Activated naive CD8-positive, alpha-beta T cell (primary cell): ENCODE measurements at regions not wholly inside any gene's neighbourhood (a gene's known extent, or its start where the extent isn't known, plus 50 kb on each side); places are given as distances from the start of the nearest gene placed in this dataset.
"Not testable (repeated sequence)": the region's sequence is repeated elsewhere in the genome, so short reads cannot be mapped to it uniquely, and the experiment has no call there.

Source experiments
- H3K27ac Mint-ChIP-seq: one replicate; pipeline ENCODE4 v1.8.0; 2021; ENCODE audit warnings: mixed read lengths
- H3K27me3 Mint-ChIP-seq: one replicate; pipeline ENCODE4 v1.8.0; 2021; ENCODE audit warnings: mixed read lengths
- H3K36me3 Mint-ChIP-seq: one replicate; pipeline ENCODE4 v1.8.0; 2021; ENCODE audit warnings: mixed read lengths
- H3K4me1 Mint-ChIP-seq: one replicate; pipeline ENCODE4 v1.8.0; 2021; ENCODE audit warnings: low read depth, mixed read lengths
- H3K4me3 Mint-ChIP-seq: one replicate; pipeline ENCODE4 v1.8.0; 2021; ENCODE audit warnings: mild to moderate bottlenecking, mixed read lengths
- H3K9me3 Mint-ChIP-seq: one replicate; pipeline ENCODE4 v1.8.0; 2021; ENCODE audit warnings: low read depth, mixed read lengths

- no peak overlapping the region for H3K4me3 Mint-ChIP-seq
- H3K4me1 Mint-ChIP-seq = no peaks in the 10 kb centered on the region
- no peak overlapping the region for H3K27ac Mint-ChIP-seq
- no peaks in the 10 kb centered on the region for H3K9me3 Mint-ChIP-seq
- no peaks in the 10 kb centered on the region for H3K36me3 Mint-ChIP-seq
- H3K27me3 Mint-ChIP-seq = peaks cover 1% of the 10 kb centered on the region
Measured at GRCh38 chr18:61637319-61637718, 255.5 kb downstream of the RNF152 start.

GRCh38 chr18:61635901-61636528, 256.8 kb downstream of the RNF152 start:
- H3K27ac Mint-ChIP-seq = no peak overlapping the region
- H3K36me3 Mint-ChIP-seq = no peaks in the 10 kb centered on the region
- H3K4me3 Mint-ChIP-seq = no peak overlapping the region
- H3K27me3 Mint-ChIP-seq = no peaks in the 10 kb centered on the region
- H3K9me3 Mint-ChIP-seq = no peaks in the 10 kb centered on the region
- H3K4me1 Mint-ChIP-seq = no peaks in the 10 kb centered on the region

GRCh38 chr18:61628085-61628484, 264.7 kb downstream of the RNF152 start:
- no peaks in the 10 kb centered on the region for H3K9me3 Mint-ChIP-seq
- H3K27me3 Mint-ChIP-seq = no peaks in the 10 kb centered on the region
- no peak overlapping the region for H3K4me3 Mint-ChIP-seq
- no peaks in the 10 kb centered on the region for H3K36me3 Mint-ChIP-seq
- no peak overlapping the region for H3K27ac Mint-ChIP-seq
- no peaks in the 10 kb centered on the region for H3K4me1 Mint-ChIP-seq

- H3K9me3 Mint-ChIP-seq, H3K36me3 Mint-ChIP-seq, H3K4me1 Mint-ChIP-seq, H3K4me3 Mint-ChIP-seq, H3K27ac Mint-ChIP-seq, H3K27me3 Mint-ChIP-seq: not testable (repeated sequence)
Measured at GRCh38 chr18:61624631-61625030, 268.2 kb downstream of the RNF152 start.

GRCh38 chr18:61619783-61620182, 273.0 kb downstream of the RNF152 start:
- Mint-ChIP-seq H3K36me3 (peaks cover 3% of the 10 kb centered on the region), H3K4me1 (no peaks in the 10 kb centered on the region), H3K4me3 (no peak overlapping the region), H3K27me3 (peaks cover 4% of the 10 kb centered on the region), H3K27ac (no peak overlapping the region), H3K9me3 (no peaks in the 10 kb centered on the region)

GRCh38 chr18:61618816-61619215, 274.0 kb downstream of the RNF152 start:
- Mint-ChIP-seq H3K4me1 (no peaks in the 10 kb centered on the region), H3K27me3 (peaks cover 4% of the 10 kb centered on the region), H3K4me3 (no peak overlapping the region), H3K36me3 (peaks cover 3% of the 10 kb centered on the region), H3K9me3 (no peaks in the 10 kb centered on the region), H3K27ac (no peak overlapping the region)

GRCh38 chr18:61616111-61616610, 276.6 kb downstream of the RNF152 start:
- peaks cover 3% of the 10 kb centered on the region for H3K36me3 Mint-ChIP-seq
- H3K27me3 Mint-ChIP-seq = peaks cover 6% of the 10 kb centered on the region
- H3K9me3 Mint-ChIP-seq = no peaks in the 10 kb centered on the region
- no peak overlapping the region for H3K4me3 Mint-ChIP-seq
- no peaks in the 10 kb centered on the region for H3K4me1 Mint-ChIP-seq
- H3K27ac Mint-ChIP-seq = no peak overlapping the region

- no peaks in the 10 kb centered on the region for H3K4me1 Mint-ChIP-seq
- no peaks in the 10 kb centered on the region for H3K9me3 Mint-ChIP-seq
- no peaks in the 10 kb centered on the region for H3K36me3 Mint-ChIP-seq
- H3K27ac Mint-ChIP-seq = no peak overlapping the region
- H3K4me3 Mint-ChIP-seq = no peak overlapping the region
- H3K27me3 Mint-ChIP-seq = peaks cover 2% of the 10 kb centered on the region
Measured at GRCh38 chr18:61612517-61612916, 279.3 kb downstream of the CDH20 start.

GRCh38 chr18:61609131-61609530, 275.9 kb downstream of the CDH20 start:
- no peak overlapping the region for H3K27ac Mint-ChIP-seq

GRCh38 chr18:61608316-61608715, 275.1 kb downstream of the CDH20 start:
- Mint-ChIP-seq H3K27ac (no peak overlapping the region), H3K36me3 (no peaks in the 10 kb centered on the region), H3K27me3 (peaks cover 16% of the 10 kb centered on the region)

More at GRCh38 chr18:61609131-61609530, 275.9 kb downstream of the CDH20 start:
- Mint-ChIP-seq H3K9me3 (no peaks in the 10 kb centered on the region), H3K27me3 (peaks cover 16% of the 10 kb centered on the region), H3K4me1 (no peaks in the 10 kb centered on the region), H3K36me3 (no peaks in the 10 kb centered on the region), H3K4me3 (no peak overlapping the region)

GRCh38 chr18:61607867-61608266, 274.6 kb downstream of the CDH20 start:
- Mint-ChIP-seq H3K36me3 (no peaks in the 10 kb centered on the region), H3K27me3 (peaks cover 16% of the 10 kb centered on the region), H3K9me3 (no peaks in the 10 kb centered on the region), H3K4me3 (no peak overlapping the region), H3K4me1 (no peaks in the 10 kb centered on the region), H3K27ac (no peak overlapping the region)

More at GRCh38 chr18:61608316-61608715, 275.1 kb downstream of the CDH20 start:
- Mint-ChIP-seq H3K9me3 (no peaks in the 10 kb centered on the region), H3K4me1 (no peaks in the 10 kb centered on the region), H3K4me3 (no peak overlapping the region)

- Mint-ChIP-seq H3K27me3 (peaks cover 16% of the 10 kb centered on the region), H3K36me3 (no peaks in the 10 kb centered on the region), H3K9me3 (no peaks in the 10 kb centered on the region), H3K4me1 (no peaks in the 10 kb centered on the region), H3K27ac (no peak overlapping the region), H3K4me3 (no peak overlapping the region)
Measured at GRCh38 chr18:61606759-61607158, 273.5 kb downstream of the CDH20 start.

GRCh38 chr18:61606068-61606660, 272.9 kb downstream of the CDH20 start:
- no peaks in the 10 kb centered on the region for H3K9me3 Mint-ChIP-seq
- no peak overlapping the region for H3K4me3 Mint-ChIP-seq
- H3K4me1 Mint-ChIP-seq = no peaks in the 10 kb centered on the region

GRCh38 chr18:61605376-61606067, 272.3 kb downstream of the CDH20 start:
- peaks cover 20% of the 10 kb centered on the region for H3K27me3 Mint-ChIP-seq

More at GRCh38 chr18:61606068-61606660, 272.9 kb downstream of the CDH20 start:
- H3K36me3 Mint-ChIP-seq = no peaks in the 10 kb centered on the region
- peaks cover 16% of the 10 kb centered on the region for H3K27me3 Mint-ChIP-seq
- H3K27ac Mint-ChIP-seq = no peak overlapping the region

More at GRCh38 chr18:61605376-61606067, 272.3 kb downstream of the CDH20 start:
- Mint-ChIP-seq H3K4me3 (no peak overlapping the region), H3K36me3 (no peaks in the 10 kb centered on the region), H3K4me1 (no peaks in the 10 kb centered on the region), H3K9me3 (no peaks in the 10 kb centered on the region), H3K27ac (no peak overlapping the region)
